ENCODE measurements at regions not wholly inside any gene's neighbourhood (a gene's known extent, or its start where the extent isn't known, plus 50 kb on each side); places are given as distances from the start of the nearest gene placed in this dataset.

- DNase-seq (ENCODE audit: low read depth, low spot score) = no peak
Observed at GRCh38 chr1:73813236-73813635, 384.7 kb downstream of the LRRIQ3 start.

GRCh38 chr1:73811798-73812197, 386.2 kb downstream of the LRRIQ3 start:
- DNase-seq (ENCODE audit: low read depth, low spot score) = no peak
- no peak overlapping the region for H3K27ac ChIP-seq (ENCODE audit: low read length)
- H3K4me1 ChIP-seq (ENCODE audit: control insufficient read depth, insufficient read depth, low read length) = no peaks in the 10 kb centered on the region
- WGBS (ENCODE audit: insufficient coverage, insufficient read length) = 100% methylated on average over 1 of the region's 3 CpGs
- no peaks in the 10 kb centered on the region for H3K27me3 ChIP-seq (ENCODE audit: control insufficient read depth, insufficient read depth, low read length)
- no peaks in the 10 kb centered on the region for H3K36me3 ChIP-seq (ENCODE audit: control insufficient read depth, insufficient read depth, low read length)
- no peak overlapping the region for H3K4me3 ChIP-seq (ENCODE audit: low read length)
- no peaks in the 10 kb centered on the region for H3K9me3 ChIP-seq (ENCODE audit: control insufficient read depth, insufficient read depth, low read length)

More at GRCh38 chr1:73813236-73813635, 384.7 kb downstream of the LRRIQ3 start:
- Histone ChIP-seq H3K27ac (ENCODE audit: low read length) (no peak overlapping the region), H3K27me3 (ENCODE audit: control insufficient read depth, insufficient read depth, low read length) (no peaks in the 10 kb centered on the region), H3K36me3 (ENCODE audit: control insufficient read depth, insufficient read depth, low read length) (no peaks in the 10 kb centered on the region), H3K4me3 (ENCODE audit: low read length) (no peak overlapping the region), H3K9me3 (ENCODE audit: control insufficient read depth, insufficient read depth, low read length) (no peaks in the 10 kb centered on the region), H3K4me1 (ENCODE audit: control insufficient read depth, insufficient read depth, low read length) (no peaks in the 10 kb centered on the region)
- WGBS (ENCODE audit: insufficient coverage, insufficient read length) = no CpG with 5 or more reads among the region's 2 CpGs

- no CpG with 5 or more reads among the region's 3 CpGs for WGBS (ENCODE audit: insufficient coverage, insufficient read length)
- Histone ChIP-seq H3K4me1 (ENCODE audit: control insufficient read depth, insufficient read depth, low read length) (no peaks in the 10 kb centered on the region), H3K36me3 (ENCODE audit: control insufficient read depth, insufficient read depth, low read length) (no peaks in the 10 kb centered on the region), H3K27ac (ENCODE audit: low read length) (no peak overlapping the region), H3K27me3 (ENCODE audit: control insufficient read depth, insufficient read depth, low read length) (no peaks in the 10 kb centered on the region), H3K9me3 (ENCODE audit: control insufficient read depth, insufficient read depth, low read length) (no peaks in the 10 kb centered on the region), H3K4me3 (ENCODE audit: low read length) (no peak overlapping the region)
- no peak for DNase-seq (ENCODE audit: low read depth, low spot score)
Observed at GRCh38 chr1:73804935-73805334, 393.0 kb downstream of the LRRIQ3 start.

- H3K27me3 ChIP-seq (ENCODE audit: control insufficient read depth, insufficient read depth, low read length) = no peaks in the 10 kb centered on the region
- no peak overlapping the region for H3K4me3 ChIP-seq (ENCODE audit: low read length)
- H3K36me3 ChIP-seq (ENCODE audit: control insufficient read depth, insufficient read depth, low read length) = no peaks in the 10 kb centered on the region
- no peak for DNase-seq (ENCODE audit: low read depth, low spot score)
- WGBS (ENCODE audit: insufficient coverage, insufficient read length) = no CpG with 5 or more reads among the region's 4 CpGs
- no peak overlapping the region for H3K27ac ChIP-seq (ENCODE audit: low read length)
- H3K9me3 ChIP-seq (ENCODE audit: control insufficient read depth, insufficient read depth, low read length) = no peaks in the 10 kb centered on the region
- H3K4me1 ChIP-seq (ENCODE audit: control insufficient read depth, insufficient read depth, low read length) = no peaks in the 10 kb centered on the region
Observed at GRCh38 chr1:73803380-73803779, 394.6 kb downstream of the LRRIQ3 start.

GRCh38 chr1:73801912-73802429, 396.0 kb downstream of the LRRIQ3 start:
- no CpG with 5 or more reads among the region's 1 CpG for WGBS (ENCODE audit: insufficient coverage, insufficient read length)
- no peaks in the 10 kb centered on the region for H3K9me3 ChIP-seq (ENCODE audit: control insufficient read depth, insufficient read depth, low read length)
- no peak overlapping the region for H3K4me3 ChIP-seq (ENCODE audit: low read length)
- no peak overlapping the region for H3K27ac ChIP-seq (ENCODE audit: low read length)
- no peaks in the 10 kb centered on the region for H3K27me3 ChIP-seq (ENCODE audit: control insufficient read depth, insufficient read depth, low read length)
- H3K4me1 ChIP-seq (ENCODE audit: control insufficient read depth, insufficient read depth, low read length) = no peaks in the 10 kb centered on the region
- no peaks in the 10 kb centered on the region for H3K36me3 ChIP-seq (ENCODE audit: control insufficient read depth, insufficient read depth, low read length)
- no peak for DNase-seq (ENCODE audit: low read depth, low spot score)

GRCh38 chr1:73800376-73800775, 397.6 kb downstream of the LRRIQ3 start:
- no peaks in the 10 kb centered on the region for H3K27me3 ChIP-seq (ENCODE audit: control insufficient read depth, insufficient read depth, low read length)
- no peaks in the 10 kb centered on the region for H3K4me1 ChIP-seq (ENCODE audit: control insufficient read depth, insufficient read depth, low read length)
- no peak overlapping the region for H3K27ac ChIP-seq (ENCODE audit: low read length)
- WGBS (ENCODE audit: insufficient coverage, insufficient read length) = no CpG with 5 or more reads among the region's 2 CpGs
- H3K36me3 ChIP-seq (ENCODE audit: control insufficient read depth, insufficient read depth, low read length) = no peaks in the 10 kb centered on the region
- H3K9me3 ChIP-seq (ENCODE audit: control insufficient read depth, insufficient read depth, low read length) = no peaks in the 10 kb centered on the region
- no peak overlapping the region for H3K4me3 ChIP-seq (ENCODE audit: low read length)
- DNase-seq (ENCODE audit: low read depth, low spot score) = no peak

- Histone ChIP-seq H3K36me3 (ENCODE audit: control insufficient read depth, insufficient read depth, low read length) (no peaks in the 10 kb centered on the region), H3K27me3 (ENCODE audit: control insufficient read depth, insufficient read depth, low read length) (no peaks in the 10 kb centered on the region), H3K4me1 (ENCODE audit: control insufficient read depth, insufficient read depth, low read length) (no peaks in the 10 kb centered on the region), H3K9me3 (ENCODE audit: control insufficient read depth, insufficient read depth, low read length) (no peaks in the 10 kb centered on the region), H3K4me3 (ENCODE audit: low read length) (no peak overlapping the region), H3K27ac (ENCODE audit: low read length) (no peak overlapping the region)
- no peak for DNase-seq (ENCODE audit: low read depth, low spot score)
Observed at GRCh38 chr1:73789965-73790364, 408.0 kb downstream of the LRRIQ3 start.

- H3K4me1 ChIP-seq (ENCODE audit: control insufficient read depth, insufficient read depth, low read length) = no peaks in the 10 kb centered on the region
- H3K27me3 ChIP-seq (ENCODE audit: control insufficient read depth, insufficient read depth, low read length) = no peaks in the 10 kb centered on the region
- H3K4me3 ChIP-seq (ENCODE audit: low read length) = no peak overlapping the region
- H3K36me3 ChIP-seq (ENCODE audit: control insufficient read depth, insufficient read depth, low read length) = no peaks in the 10 kb centered on the region
- H3K27ac ChIP-seq (ENCODE audit: low read length) = no peak overlapping the region
- H3K9me3 ChIP-seq (ENCODE audit: control insufficient read depth, insufficient read depth, low read length) = no peaks in the 10 kb centered on the region
- WGBS (ENCODE audit: insufficient coverage, insufficient read length) = no CpG with 5 or more reads among the region's 2 CpGs
- no peak for DNase-seq (ENCODE audit: low read depth, low spot score)
Observed at GRCh38 chr1:73784026-73784425, 413.9 kb downstream of the LRRIQ3 start.

GRCh38 chr1:73783352-73783751, 414.6 kb downstream of the LRRIQ3 start:
- no peaks in the 10 kb centered on the region for H3K4me1 ChIP-seq (ENCODE audit: control insufficient read depth, insufficient read depth, low read length)
- H3K4me3 ChIP-seq (ENCODE audit: low read length) = no peak overlapping the region
- H3K9me3 ChIP-seq (ENCODE audit: control insufficient read depth, insufficient read depth, low read length) = no peaks in the 10 kb centered on the region
- no peak overlapping the region for H3K27ac ChIP-seq (ENCODE audit: low read length)
- H3K36me3 ChIP-seq (ENCODE audit: control insufficient read depth, insufficient read depth, low read length) = no peaks in the 10 kb centered on the region
- DNase-seq (ENCODE audit: low read depth, low spot score) = no peak
- H3K27me3 ChIP-seq (ENCODE audit: control insufficient read depth, insufficient read depth, low read length) = no peaks in the 10 kb centered on the region
- WGBS (ENCODE audit: insufficient coverage, insufficient read length) = no CpG with 5 or more reads among the region's 6 CpGs

- WGBS (ENCODE audit: insufficient coverage, insufficient read length) = no CpG with 5 or more reads among the region's 2 CpGs
- no peaks in the 10 kb centered on the region for H3K9me3 ChIP-seq (ENCODE audit: control insufficient read depth, insufficient read depth, low read length)
- H3K27me3 ChIP-seq (ENCODE audit: control insufficient read depth, insufficient read depth, low read length) = no peaks in the 10 kb centered on the region
- no peak overlapping the region for H3K4me3 ChIP-seq (ENCODE audit: low read length)
- no peaks in the 10 kb centered on the region for H3K4me1 ChIP-seq (ENCODE audit: control insufficient read depth, insufficient read depth, low read length)
- no peak for DNase-seq (ENCODE audit: low read depth, low spot score)
- H3K27ac ChIP-seq (ENCODE audit: low read length) = no peak overlapping the region
- H3K36me3 ChIP-seq (ENCODE audit: control insufficient read depth, insufficient read depth, low read length) = no peaks in the 10 kb centered on the region
Observed at GRCh38 chr1:73782901-73783300, 415.1 kb downstream of the LRRIQ3 start.

- Histone ChIP-seq H3K4me3 (ENCODE audit: low read length) (no peak overlapping the region), H3K4me1 (ENCODE audit: control insufficient read depth, insufficient read depth, low read length) (no peaks in the 10 kb centered on the region), H3K27ac (ENCODE audit: low read length) (no peak overlapping the region), H3K27me3 (ENCODE audit: control insufficient read depth, insufficient read depth, low read length) (no peaks in the 10 kb centered on the region), H3K36me3 (ENCODE audit: control insufficient read depth, insufficient read depth, low read length) (no peaks in the 10 kb centered on the region), H3K9me3 (ENCODE audit: control insufficient read depth, insufficient read depth, low read length) (no peaks in the 10 kb centered on the region)
- DNase-seq (ENCODE audit: low read depth, low spot score) = no peak
- no CpG with 5 or more reads among the region's 2 CpGs for WGBS (ENCODE audit: insufficient coverage, insufficient read length)
Observed at GRCh38 chr1:73781251-73781650, 416.7 kb downstream of the LRRIQ3 start.
